Right renal cortex interstitium (tissue), 3 donors: ENCODE measurements at regions not wholly inside any gene's neighbourhood (a gene's known extent, or its start where the extent isn't known, plus 50 kb on each side); places are given as distances from the start of the nearest gene placed in this dataset.

Source experiments
- DNase-seq, 3 donors: peaks; one replicate each; pipeline ENCODE4 v3.0.0-alpha.2; 2013; ENCODE audit warnings: low read depth in 3 of 3, low spot score in 2 of 3

DNA sequence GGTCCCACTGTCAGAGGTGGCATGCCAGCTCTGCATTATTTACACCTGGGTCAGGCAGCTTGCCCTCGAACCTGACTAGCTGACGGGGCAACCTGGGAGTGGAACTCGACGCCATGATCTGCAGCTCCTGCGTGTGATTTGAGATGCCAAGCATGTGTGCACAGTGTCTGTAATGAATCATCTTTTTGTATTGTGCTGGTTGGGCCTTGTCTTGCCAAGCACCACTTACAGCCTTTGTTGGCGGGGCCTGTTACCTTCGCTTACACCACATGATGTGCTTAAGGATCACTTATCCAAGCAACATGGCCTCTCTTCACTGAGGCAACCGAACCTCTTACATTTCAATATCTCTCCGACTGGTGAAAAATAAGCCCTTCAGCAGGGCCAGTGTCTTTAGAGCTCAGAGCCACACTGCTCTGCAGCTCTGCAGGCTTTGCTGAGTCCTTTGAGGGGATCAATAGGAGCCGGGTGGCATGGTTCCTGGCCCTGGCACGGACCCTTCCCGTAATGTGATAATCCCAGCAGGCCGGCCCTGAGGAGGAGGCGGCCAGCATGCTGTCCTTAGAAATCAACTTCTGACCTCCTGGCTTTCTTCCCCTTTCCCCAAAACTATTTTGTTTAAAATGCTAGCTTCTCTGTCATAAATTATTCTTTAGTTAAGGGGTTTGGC, 297.7 kb upstream of the CD180 start:
- no peak for DNase-seq

DNA sequence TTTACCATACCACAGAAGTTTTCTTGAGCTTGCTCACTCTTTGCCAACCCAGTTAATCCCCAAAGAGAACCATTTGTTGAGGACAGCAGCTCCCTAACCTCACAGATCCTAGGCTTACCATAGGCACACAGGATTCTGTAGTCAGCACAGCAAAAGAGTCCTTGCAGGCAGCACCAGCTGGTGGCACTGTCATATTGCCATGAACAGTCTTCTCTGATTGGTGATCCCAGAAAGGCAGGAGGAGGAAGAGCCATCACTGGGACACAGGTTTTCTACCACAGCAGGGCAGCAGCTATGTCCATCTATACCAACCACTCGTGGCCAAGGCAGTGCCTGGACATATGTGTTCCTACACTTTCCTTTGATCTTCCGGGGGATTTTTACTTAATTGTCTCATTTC, 297.1 kb upstream of the CD180 start:
- no peak for DNase-seq

DNA sequence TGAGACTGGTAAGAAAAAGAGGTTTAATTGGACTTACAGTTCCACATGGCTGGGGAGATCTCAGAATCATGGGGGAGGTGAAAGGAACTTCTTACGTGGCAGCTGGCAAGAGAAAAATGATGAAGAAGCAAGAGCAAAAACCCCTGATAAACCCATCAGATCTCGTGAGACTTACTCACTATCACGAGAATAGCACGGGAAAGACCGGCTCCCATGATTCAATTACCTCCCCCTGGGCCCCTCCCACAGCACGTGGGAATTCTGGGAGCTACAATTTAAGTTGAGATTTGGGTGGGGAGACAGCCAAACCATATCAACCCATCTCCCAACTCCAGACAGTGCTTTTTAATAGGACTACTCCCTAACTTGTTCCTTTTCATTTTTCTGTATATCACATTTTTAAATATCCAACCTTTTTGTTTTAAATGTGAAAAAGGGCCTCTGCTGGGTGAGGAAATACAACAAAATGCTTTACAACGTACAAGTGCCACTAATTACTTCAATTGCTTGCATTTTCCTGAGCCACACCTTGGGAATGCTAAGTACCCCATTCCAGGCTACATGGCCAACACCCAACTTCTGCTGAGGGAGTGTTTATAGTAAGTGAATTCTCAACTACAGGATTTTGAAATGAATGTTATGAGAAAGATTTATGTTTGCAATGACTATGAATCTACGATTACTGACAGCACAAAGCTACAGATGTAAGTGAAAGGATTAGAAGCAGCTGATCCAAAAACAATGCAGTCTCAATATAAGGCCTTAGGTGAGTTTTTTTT, 294.1 kb upstream of the CD180 start:
- no peak for DNase-seq

DNA sequence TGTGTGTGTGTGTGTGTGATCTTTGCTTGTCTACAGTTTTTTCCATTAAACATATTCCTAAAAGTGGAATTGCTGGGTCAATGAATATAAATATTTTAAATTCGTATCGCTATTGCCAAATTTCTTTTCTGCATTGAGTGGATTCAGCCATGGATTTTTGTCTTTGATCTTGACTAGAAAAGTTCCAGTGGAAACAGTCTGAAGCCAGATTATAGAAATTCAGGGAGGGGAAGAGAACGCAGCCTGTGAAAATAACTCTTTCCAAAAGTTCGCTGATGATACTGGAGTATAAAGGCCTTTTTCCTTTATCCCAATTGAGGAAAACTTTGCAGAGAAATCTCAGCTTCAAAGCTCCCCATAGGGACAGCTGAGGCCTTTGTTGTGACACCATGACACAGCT, 292.3 kb upstream of the CD180 start:
- no peak for DNase-seq

DNA sequence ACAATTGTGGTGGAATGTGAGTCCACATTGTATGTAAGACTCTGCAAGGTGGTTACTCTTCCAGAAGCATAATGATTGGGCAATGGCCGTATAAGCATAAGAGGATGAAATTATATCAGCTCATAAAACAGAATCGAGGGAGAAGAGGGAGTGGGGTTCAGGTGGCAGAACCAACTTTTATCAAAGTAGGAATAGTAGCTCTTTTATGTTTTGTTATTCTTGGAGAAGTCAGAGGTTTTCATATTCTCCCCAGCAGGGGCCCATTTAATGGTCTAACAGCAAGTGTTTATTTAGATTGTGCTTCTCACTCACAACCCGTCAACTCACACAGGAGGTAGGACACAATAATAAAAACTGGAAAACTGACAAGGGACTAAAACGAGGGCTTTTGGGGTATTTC, 291.3 kb upstream of the CD180 start:
- DNase-seq = no peak

DNA sequence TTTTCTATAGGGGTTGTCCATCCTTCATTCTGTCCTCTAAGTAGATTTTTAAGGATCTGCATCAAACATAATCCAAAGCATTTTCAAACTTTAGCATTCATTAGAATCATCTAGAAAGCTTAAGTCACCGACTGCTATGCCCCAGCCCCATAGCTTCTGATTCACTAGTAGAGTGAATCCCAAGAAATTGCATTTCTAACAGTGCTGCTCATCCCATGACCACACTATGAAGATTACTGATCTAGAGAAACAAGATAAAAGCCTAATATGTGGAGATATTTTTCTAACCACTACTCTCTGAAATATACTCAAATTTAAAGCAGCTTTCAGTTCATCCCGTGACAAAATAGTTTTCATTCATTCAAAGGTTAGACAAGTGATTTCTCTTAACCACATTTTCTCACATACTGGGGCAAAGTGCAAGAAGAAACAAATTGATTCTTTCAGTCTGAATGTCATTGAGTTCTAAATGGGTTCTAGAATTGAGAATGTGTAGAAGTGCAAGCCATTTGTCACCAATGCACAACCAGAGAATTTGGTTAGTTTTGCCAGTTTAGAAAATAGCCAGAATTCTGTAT, 286.9 kb upstream of the CD180 start:
- DNase-seq = no peak

DNA sequence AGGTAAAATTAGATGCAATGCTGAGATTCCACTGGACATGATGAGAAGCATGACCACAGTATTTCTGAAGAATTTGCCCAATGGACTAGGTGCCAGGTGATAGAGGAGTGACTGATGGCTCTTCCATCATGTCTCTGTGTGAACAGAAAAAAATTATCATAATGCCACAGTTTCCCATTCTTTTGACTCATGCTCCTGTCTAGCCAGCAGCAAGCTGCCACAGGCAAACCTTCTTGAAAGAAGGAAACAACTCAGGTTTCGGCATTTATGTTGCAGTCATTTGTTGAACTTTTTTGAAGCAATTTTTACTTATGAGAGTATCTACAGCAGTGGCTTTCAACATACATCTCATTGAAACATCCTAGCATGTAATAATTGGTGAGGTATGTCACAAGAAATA, 284.8 kb upstream of the CD180 start:
- no peak for DNase-seq

DNA sequence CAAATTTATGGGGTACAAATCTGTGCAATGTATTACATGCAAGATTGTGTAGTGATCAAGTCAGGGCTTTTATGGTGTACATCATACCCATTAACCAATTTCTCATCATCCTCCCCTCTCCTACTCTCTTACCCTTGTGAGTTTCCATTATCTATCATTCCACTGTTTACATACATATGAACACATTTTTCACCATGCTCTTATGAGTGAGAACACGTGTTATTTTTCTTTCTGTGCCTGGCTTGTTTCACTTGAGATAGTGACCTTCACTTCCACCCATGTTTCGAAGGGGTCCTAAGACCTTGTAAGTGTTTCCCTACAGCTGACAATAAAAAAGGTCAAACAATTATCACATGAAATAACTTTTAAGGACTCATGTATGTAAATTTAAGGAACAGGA, 281.7 kb upstream of the CD180 start:
- DNase-seq = no peak

DNA sequence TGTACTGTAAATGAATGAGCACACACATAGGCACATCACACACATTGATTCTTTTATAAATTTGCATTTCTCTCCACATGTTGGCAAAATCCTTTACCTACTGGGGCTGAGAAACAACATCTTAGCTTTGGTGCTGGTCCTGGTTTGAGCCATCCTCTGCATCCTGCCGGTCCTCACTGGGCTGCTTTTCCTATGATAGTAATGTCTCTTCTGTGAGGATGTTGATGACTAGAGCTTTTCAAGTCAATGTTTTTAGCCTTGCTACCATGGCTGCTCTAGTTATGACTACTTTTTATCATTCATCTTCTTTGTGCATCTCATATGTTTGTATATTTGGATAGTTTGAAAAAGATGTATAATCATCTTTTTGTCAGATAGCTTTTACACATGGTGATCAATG, 280.4 kb upstream of the CD180 start:
- DNase-seq = no peak

DNA sequence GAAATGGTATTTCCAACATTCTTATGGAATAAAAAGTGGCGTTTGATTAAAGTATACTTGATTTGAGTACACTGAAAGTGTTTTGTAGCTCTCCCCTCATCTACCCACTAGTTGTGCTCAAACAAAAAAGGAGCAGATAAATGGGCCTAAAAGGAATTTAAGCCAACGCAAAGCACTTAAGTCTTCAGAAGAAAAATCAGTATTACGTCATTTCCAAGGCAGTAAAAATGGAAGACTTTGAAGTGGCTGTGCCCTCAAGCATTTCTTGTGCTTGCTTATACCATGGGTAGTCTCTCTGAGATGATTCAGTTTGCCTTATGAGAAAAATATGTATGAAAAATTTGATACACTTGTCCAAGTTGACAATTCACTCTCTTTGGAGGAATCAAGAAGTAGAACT, 279.9 kb upstream of the CD180 start:
- DNase-seq = no peak

DNA sequence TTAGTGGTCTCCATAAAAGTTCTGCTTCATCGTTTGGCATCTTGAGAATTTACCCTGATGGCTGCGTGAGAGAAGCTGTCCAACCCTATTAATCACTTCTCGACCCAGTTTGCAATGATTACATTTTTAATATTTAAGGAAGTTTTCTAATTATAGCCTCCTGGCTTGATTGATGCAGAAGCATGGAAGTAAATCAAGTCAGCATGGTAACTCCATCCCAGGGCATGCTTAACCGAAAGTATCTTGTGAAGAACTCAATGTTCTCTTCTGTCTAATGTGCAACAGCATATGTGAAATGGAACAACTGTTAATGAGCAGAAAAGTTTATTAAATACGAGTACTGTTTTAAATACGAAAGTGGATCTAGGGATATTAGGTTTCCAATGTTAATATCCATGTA, 278.9 kb upstream of the CD180 start:
- no peak for DNase-seq

DNA sequence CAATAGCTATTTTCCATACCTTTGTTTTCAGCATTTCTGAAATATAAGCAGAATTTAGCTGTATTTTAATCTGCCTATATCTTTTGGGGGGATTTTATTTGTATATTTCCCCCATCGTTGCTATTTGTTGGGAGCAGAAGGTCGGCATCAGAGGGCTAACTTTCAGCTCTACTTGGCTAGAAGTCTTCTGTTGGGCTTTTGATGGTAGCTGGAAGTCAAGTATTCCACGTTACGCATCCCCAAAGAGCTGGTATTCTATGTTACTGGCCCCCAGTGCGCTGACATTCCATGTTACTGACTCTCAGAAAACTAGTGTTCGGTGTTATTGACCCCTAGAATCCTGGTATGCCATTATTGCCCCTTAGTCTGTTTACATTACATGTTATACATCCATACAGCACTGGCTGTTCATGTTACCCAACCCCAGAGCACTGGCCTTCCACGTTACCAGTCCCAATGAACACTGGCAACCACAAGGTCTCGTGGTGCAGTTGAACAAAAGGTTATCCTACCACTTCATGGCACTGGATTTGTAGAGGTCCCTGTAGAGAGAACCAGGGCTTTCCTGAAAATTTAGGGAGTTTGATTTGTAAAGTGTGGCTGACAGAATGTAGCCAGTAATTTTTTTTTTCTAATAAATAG, 278.1 kb upstream of the CD180 start:
- no peak for DNase-seq

DNA sequence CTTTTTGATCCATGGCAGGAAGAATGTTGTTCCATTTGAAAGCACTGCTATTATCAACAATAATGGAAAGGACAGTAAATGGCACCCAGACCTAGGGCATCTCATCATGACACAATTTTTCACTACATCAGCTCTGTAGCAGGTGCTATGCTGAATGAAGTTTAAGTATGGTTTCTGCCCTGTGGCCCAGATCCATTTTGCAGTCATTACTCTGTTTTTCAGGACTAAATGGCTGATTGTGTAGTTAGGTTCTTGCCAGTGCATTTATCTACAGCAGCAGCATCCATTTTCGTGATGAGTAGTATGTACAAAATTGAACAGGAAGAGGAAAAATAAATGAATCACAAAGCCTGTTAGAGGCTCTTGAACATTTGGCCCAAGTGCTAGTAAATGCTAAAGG, 270.5 kb upstream of the CD180 start:
- DNase-seq = no peak

DNA sequence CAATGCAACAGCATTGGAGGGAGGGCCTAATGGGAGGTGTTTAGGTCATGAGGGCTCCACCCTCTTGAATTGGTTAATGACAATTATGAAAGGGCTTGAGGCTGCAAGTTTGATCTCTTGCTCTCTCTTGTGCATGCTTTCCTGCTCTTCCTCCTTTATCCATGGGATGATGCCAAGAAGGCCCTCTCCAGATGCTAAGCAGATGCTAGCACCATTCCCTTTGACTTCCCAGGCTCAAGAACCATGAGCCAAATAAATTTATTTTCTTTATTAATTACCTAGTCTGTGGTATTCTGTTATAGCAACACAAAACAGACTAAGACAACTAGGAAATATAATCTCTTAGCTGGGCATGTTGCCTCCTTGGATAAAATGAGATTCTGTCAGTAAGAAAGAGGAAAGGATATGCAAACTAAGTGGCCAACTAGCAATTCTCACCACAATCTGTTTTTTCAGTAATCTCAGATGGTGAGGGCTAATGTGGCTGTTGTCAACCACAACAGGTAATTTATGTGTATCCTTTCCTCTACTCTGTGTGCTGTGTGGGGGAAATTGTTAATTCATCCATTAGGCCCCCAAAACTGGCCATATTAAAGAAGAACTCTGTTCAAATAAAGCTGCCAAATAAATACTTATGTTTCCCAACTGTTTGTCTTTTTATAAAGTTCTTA, 269.1 kb upstream of the CD180 start:
- DNase-seq = no peak

DNA sequence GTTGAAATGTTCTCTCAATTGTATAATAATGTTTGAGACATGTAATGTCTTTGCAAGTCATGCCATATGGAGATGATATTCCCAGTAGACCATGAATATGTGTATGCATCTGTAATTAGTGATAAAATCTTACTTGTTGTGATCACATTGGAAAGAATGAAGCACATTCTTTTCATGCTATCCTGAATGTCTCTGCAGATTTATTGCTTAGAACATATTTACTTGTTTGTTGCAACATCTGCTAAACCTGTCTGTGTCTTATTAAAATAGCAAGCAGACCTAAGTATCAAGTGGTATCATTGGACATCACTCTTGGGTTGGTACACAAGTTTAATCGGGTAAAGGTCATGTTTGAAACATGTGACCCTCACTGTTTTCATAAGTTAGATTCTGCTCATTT, 265.5 kb upstream of the CD180 start:
- DNase-seq = no peak

DNA sequence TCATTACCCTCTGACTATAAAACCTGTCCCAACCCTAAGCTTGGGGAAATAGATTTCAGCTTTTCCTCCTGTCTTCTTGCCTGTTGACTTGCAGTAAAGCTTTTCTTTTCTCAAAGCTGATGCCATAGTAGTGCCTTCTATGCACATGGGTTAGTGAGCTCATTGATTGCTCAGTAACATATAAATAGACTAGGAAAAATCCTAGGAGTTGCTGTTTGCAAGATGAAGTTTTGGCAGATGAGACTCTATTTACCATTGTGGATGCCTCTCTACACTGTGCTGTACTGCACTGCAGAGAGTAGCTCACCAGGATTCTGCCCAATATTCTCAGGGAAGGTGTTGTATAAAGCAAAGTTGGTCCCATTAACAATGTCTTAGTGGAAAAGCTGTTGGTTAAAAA, 262.7 kb upstream of the CD180 start:
- DNase-seq = no peak

DNA sequence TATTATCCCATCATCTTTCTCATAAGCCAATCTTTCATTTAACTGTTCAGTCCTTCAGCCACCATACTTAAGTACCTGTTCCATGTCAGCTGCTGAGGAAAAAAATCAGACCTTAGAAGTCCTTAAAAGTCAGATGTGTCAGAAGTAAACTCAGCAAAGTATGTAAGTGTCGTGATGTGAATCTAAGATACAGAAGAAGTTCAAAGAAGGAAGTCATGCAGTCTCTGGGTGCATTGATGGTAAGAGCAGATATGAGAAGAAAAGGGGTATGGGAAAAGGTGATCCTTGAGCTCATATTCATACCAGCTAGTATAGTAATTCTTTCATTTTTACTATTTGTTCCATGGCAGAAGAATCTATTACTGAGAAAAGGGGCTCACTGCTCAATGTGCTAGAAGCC, 259.4 kb upstream of the CD180 start:
- DNase-seq = no peak

DNA sequence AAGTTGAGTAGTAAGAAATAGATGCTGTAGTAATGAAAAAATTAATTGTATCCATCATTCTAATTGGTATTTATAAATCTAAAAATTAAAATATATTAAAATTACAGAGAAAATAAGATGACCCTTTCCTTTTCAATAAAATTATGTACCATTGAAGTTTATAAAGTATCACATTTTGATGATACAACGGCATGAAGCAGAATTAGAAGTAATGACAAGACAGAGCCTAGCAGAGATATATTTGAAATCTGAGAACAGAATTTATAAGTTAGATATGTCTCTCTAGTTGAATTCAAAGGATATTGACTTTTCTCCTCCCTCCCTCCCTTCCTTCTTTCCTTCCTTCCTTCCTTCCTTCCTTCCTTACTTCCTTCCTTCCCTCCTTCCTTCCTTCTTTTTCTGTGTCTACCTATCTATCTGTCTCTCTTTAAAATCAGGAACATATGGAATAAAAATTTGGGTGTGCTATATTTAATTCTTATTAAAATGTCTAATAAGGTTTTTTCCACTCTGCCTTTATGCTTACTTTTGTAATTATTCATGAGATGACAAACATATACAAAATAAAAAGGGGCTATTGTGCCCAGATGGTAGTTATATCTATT, 258.5 kb upstream of the CD180 start:
- no peak for DNase-seq

DNA sequence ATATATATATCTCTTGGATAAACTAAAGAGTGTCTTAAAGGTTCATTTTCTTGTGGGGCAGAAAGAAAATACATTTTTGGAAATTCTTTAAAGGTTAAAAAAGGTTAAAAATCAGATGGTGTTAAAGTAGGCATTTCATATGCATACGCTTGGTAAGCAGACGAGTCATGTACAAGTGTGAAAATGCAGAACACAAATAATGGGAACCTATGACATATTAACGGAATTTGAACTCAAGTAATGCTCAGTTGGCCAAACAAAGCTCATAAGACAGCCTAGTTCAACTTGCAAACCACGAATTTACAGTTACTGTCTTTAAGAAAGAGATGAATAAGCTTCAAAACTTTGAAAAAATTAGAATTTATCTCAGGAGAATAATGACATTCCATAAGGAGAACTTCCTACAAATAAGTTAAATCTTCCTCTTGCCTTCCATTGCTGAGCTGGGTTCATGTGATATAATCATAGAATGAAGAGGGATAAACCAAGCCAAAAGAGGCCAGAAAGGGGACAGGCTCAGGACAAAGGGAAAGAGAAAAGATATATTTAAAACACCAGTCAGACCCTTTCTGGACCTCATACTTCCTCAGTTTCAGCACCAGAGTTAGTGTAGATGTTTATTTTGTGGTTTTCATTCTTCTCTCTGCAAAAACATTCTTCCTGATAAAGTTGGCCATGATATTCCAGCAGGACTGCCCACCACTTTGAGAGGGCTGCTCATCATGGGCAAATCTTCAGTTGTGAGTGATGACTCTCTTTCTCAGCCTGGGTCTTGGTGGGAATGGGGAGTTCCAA, 256.7 kb upstream of the CD180 start:
- no peak for DNase-seq

DNA sequence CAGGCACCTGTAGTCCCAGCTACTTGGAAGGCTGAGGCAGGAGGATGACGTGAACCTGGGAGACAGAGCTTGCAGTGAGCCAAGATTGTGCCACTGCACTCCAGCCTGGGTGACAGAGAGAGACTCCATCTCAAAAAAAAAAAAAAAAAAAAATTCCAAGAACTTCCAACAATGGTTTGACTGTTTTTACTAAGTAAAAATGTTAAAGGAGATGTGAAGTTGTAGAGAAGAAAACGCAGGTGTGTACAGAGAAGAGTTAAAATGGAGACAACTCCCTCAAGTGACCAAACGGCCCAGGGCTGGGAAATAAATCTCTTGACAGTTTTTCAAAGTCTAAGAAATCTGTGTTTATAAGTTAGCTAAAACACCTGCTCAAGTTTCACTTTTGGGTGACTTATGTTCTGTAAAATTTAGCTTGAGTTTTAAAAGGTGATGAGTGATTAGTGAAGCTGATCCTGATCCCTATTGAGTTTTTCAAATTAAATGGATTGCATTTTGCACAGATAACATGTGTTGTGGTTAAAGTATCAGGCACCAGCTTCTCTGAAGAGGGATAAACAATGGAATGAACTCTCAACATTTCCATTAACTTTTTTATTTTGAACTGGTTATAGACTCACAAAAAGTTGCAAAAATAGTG, 255.2 kb upstream of the CD180 start:
- no peak for DNase-seq
